Panc1 (cell line): ENCODE measurements at regions not wholly inside any gene's neighbourhood (a gene's known extent, or its start where the extent isn't known, plus 50 kb on each side); places are given as distances from the start of the nearest gene placed in this dataset.

ENCODE experiments used
- TF ChIP-seq, protein P1 (sequence below): fragments of 450-650 bp; IDR thresholded peaks from 2 replicates; pipeline ENCODE4 v1.5.1; 2017; ENCODE audit warnings: mild to moderate bottlenecking
- TF ChIP-seq, protein P2 (sequence below), 2 experiments: IDR thresholded peaks; 2 replicates each; pipeline ENCODE4 v1.6.1; 2011 to 2012; ENCODE audit warnings: low read depth in 2 of 2, control low read depth in 1 of 2, low read length in 1 of 2, mild to moderate bottlenecking in 1 of 2, moderate library complexity in 1 of 2; ENCODE audit not compliant: insufficient read depth in 1 of 2

DNA sequence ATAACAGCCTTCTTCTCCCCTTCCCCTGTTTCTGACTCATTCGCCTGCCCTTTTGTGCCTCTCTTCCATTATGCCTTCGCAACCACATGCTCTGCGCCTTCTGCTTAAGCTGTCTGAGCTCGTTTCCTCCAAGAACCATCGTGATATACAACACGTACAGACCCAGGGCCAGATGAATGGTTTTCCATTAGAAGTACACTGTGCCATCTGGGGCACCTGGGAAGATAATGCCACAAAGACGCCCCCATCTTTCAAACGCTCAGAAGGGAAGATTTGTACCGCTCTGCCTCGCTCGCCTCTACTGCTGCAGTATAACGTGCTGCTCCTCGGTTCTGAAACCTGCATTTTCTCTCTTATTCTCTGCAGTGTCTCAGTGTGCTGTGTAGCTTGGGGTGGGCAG lies 470.9 kb upstream of the STXBP6 start:
- TF ChIP-seq, protein P1, sequence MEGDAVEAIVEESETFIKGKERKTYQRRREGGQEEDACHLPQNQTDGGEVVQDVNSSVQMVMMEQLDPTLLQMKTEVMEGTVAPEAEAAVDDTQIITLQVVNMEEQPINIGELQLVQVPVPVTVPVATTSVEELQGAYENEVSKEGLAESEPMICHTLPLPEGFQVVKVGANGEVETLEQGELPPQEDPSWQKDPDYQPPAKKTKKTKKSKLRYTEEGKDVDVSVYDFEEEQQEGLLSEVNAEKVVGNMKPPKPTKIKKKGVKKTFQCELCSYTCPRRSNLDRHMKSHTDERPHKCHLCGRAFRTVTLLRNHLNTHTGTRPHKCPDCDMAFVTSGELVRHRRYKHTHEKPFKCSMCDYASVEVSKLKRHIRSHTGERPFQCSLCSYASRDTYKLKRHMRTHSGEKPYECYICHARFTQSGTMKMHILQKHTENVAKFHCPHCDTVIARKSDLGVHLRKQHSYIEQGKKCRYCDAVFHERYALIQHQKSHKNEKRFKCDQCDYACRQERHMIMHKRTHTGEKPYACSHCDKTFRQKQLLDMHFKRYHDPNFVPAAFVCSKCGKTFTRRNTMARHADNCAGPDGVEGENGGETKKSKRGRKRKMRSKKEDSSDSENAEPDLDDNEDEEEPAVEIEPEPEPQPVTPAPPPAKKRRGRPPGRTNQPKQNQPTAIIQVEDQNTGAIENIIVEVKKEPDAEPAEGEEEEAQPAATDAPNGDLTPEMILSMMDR: no peak
- TF ChIP-seq, protein P2, sequence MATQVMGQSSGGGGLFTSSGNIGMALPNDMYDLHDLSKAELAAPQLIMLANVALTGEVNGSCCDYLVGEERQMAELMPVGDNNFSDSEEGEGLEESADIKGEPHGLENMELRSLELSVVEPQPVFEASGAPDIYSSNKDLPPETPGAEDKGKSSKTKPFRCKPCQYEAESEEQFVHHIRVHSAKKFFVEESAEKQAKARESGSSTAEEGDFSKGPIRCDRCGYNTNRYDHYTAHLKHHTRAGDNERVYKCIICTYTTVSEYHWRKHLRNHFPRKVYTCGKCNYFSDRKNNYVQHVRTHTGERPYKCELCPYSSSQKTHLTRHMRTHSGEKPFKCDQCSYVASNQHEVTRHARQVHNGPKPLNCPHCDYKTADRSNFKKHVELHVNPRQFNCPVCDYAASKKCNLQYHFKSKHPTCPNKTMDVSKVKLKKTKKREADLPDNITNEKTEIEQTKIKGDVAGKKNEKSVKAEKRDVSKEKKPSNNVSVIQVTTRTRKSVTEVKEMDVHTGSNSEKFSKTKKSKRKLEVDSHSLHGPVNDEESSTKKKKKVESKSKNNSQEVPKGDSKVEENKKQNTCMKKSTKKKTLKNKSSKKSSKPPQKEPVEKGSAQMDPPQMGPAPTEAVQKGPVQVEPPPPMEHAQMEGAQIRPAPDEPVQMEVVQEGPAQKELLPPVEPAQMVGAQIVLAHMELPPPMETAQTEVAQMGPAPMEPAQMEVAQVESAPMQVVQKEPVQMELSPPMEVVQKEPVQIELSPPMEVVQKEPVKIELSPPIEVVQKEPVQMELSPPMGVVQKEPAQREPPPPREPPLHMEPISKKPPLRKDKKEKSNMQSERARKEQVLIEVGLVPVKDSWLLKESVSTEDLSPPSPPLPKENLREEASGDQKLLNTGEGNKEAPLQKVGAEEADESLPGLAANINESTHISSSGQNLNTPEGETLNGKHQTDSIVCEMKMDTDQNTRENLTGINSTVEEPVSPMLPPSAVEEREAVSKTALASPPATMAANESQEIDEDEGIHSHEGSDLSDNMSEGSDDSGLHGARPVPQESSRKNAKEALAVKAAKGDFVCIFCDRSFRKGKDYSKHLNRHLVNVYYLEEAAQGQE (IDR thresholded peaks at IDR 0.05; ENCODE audit: insufficient read depth in 1 of 2, low read depth in 2 of 2, low read length in 1 of 2): no peak
